HepG2 (cell line): ENCODE measurements at regions not wholly inside any gene's neighbourhood (a gene's known extent, or its start where the extent isn't known, plus 50 kb on each side); places are given as distances from the start of the nearest gene placed in this dataset.

Experiments used
- CC2D1A ChIP-seq: sonication (generic); formaldehyde crosslinking; IDR thresholded peaks from 2 replicates; pipeline ENCODE4 v1.8.1; 2023; ENCODE audit warnings: mild to moderate bottlenecking, missing genetic modification reagents
- CCAR2 ChIP-seq: fragments of 200-400 bp; formaldehyde crosslinking; optimal IDR thresholded peaks from 2 replicates; pipeline ENCODE3; 2018; ENCODE audit warnings: low read depth, mild to moderate bottlenecking, low read length, moderate library complexity
- CEBPZ ChIP-seq: IDR thresholded peaks from 2 replicates; pipeline ENCODE4 v1.6.1; 2012; ENCODE audit warnings: low read length, improper control_type of control experiment
- IRF2 ChIP-seq: IDR thresholded peaks from 2 replicates; pipeline ENCODE4 v1.6.1; 2018; ENCODE audit warnings: missing genetic modification reagents, missing compliant biosample characterization
- PATZ1 ChIP-seq: sonication (generic); formaldehyde crosslinking; IDR thresholded peaks from 2 replicates; pipeline ENCODE4 v1.4.0; 2020; ENCODE audit warnings: missing genetic modification reagents
- RAD21 ChIP-seq: fragments of 450-650 bp; formaldehyde crosslinking; IDR thresholded peaks from 2 replicates; pipeline ENCODE4 v1.5.0; 2020; ENCODE audit warnings: mild to moderate bottlenecking
- RBM39 ChIP-seq: fragments of 200-400 bp; formaldehyde crosslinking; IDR thresholded peaks from one replicate; pipeline ENCODE4 v1.6.1; 2018; ENCODE audit warnings: antibody characterized with exemption, mild to moderate bottlenecking, low read depth, low read length; ENCODE audit not compliant: poor library complexity, severe bottlenecking

GRCh38 chr16:55176901-55177300, 147.1 kb upstream of the IRX6 start:
- TF ChIP-seq RBM39 (no peak), CEBPZ (no peak), CC2D1A (CRISPR knock-in tag) (no peak), PATZ1 (CRISPR knock-in tag) (no peak), CCAR2 (no peak), RAD21 (CRISPR knock-in tag) (no peak), IRF2 (CRISPR knock-in tag) (no peak)
